HFF-Myc (cell line): ENCODE measurements at regions not wholly inside any gene's neighbourhood (a gene's known extent, or its start where the extent isn't known, plus 50 kb on each side); places are given as distances from the start of the nearest gene placed in this dataset.
A peak's percentile ranks its signal among the peaks of the same experiment; 100 is the strongest.

Source experiments
- DNase-seq: peaks from one replicate; pipeline ENCODE4 v3.0.0-alpha.2; 2011; ENCODE audit warnings: low read depth; ENCODE audit errors: extremely low read depth
- H3K4me3 ChIP-seq: replicated peaks from 2 replicates; pipeline ENCODE4 v1.5.1; 2011; ENCODE audit warnings: low read depth, mild to moderate bottlenecking, control low read depth, low read length
- TF ChIP-seq, protein P1 (sequence below): IDR thresholded peaks from 2 replicates; pipeline ENCODE4 v1.5.1; 2012; ENCODE audit warnings: mild to moderate bottlenecking, low read depth, low read length, control low read depth; ENCODE audit errors: missing control alignments

DNA sequence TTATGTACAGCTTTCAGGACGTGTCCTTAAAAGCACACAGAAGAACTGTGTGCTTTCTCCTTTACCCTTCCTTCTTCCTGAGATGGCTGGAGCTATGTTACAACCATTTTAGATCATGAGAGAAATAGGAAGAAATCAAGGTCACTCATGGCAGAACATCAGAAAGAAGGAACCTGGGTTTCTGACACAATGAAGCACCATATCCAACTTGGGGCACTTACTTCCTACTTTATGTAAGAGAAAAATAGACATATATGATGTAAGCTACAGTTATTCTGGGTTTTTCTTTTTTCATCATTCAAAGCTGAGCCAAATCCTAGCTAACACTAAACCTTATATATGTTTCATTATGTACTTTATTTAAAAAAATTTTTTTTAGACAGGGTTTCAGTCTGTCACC is 79.5 kb downstream of the FAM161A start:
- no peak overlapping the region for H3K4me3 ChIP-seq
- DNase-seq, result no peak
- TF ChIP-seq, protein P1, sequence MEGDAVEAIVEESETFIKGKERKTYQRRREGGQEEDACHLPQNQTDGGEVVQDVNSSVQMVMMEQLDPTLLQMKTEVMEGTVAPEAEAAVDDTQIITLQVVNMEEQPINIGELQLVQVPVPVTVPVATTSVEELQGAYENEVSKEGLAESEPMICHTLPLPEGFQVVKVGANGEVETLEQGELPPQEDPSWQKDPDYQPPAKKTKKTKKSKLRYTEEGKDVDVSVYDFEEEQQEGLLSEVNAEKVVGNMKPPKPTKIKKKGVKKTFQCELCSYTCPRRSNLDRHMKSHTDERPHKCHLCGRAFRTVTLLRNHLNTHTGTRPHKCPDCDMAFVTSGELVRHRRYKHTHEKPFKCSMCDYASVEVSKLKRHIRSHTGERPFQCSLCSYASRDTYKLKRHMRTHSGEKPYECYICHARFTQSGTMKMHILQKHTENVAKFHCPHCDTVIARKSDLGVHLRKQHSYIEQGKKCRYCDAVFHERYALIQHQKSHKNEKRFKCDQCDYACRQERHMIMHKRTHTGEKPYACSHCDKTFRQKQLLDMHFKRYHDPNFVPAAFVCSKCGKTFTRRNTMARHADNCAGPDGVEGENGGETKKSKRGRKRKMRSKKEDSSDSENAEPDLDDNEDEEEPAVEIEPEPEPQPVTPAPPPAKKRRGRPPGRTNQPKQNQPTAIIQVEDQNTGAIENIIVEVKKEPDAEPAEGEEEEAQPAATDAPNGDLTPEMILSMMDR, result no peak

DNA sequence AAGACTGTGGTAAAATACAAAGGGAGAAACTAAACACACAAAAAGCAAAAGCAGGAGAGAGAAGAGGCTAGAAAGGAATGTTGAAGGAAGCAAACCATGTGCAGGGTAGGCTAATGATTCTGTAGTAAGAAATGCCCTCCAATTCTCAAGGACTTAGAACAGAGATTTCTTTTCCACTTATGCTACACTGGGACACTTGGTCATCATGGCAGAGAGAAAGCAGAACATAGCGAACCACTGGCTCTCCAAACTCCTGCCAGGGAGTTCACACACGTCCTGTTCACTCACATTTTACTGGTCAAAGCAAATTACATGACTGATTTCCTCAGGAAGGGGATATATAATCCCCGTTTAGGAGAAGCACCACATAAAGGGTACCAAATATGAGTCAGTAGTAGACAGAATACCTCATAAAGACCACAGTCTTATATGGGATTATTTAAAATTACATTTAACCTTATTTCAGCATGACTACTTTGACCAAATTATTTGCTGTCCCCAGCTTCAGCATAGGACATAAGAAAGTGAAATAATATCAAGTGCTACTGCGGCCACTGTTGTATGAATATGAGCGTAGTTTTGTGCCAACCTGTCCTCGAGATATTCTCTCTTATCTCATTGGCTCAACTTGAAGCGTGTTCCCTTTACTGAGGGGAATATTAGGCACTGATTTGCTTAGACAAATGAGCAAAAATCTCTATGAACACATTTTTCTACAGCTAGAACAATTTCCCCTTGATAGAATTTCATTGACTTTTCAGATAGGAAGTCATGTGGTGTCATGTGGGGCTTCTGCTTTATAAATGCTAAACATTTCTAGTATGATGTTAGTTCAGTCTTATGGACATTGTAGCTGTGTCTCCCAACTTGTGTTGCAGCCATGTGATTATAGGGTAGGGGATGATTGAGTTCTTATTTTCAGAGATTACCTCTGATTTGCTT is 81.7 kb downstream of the FAM161A start:
- DNase-seq, result no peak
- TF ChIP-seq, protein P1, result no peak
- H3K4me3 ChIP-seq, result no peak overlapping the region

DNA sequence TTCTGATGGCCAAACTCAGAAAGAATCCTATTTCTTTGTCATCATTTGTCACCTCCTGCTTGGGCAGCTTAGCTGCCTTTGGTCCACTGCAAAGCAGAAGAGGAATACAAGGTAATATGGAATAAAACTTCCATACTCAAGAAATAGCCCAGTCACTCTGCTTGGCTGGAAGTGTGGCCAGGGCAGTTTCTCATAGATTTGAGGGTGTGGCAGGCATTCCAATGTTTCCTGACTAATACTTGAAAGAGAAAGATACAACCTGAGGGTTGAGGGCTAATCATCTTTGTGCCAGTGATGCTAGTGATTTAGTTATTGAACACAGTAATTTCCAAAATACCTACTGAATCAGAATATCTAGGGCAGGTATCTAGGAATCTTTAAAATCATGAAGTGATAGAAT is 83.1 kb downstream of the FAM161A start:
- no peak overlapping the region for H3K4me3 ChIP-seq
- DNase-seq, result no peak
- TF ChIP-seq, protein P1, result no peak

DNA sequence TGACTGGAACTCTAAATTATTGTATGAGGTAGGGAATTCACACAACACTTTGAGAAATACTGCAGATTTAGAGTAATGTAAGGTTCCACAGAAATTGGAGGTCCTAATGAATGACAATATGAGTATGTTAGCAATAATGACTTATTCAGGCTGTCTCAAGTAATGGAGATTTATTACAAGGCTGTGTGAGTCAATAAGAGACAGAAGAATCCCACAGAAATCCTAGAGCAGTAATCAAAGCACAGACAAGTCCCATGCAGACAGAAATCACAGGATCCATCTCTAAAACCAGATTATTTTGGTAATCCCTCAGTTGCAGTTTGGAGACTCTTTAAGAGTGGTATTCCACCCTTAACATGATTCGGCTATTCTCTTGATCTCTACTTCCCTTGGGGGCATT is 83.6 kb downstream of the FAM161A start:
- TF ChIP-seq, protein P1, result no peak
- DNase-seq, result no peak
- no peak overlapping the region for H3K4me3 ChIP-seq

DNA sequence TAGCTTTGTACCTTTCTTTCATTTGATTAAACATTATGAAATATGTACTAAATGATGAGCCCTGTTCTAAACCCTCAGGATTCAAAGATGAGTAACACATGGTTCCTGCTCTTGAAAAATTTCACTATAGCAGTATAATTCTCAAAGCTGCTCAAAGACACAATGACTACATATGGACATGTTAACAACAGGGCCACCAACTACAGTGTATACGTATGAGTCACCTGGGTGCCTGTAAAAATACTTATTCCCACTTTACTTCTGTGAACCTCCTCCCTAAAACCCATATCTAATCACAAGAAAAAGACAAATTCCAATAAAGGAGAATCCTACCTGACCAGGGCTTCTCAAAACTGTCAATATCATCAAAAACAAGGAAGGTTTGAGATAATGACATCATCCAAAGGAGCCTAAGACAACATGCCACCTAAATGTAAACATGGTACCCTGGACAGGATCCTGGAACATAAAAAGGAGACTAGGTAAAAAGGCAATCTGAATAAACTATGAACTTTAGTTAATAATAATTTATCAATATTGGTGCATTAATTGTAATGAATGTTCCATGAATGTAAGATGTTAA is 84.7 kb downstream of the FAM161A start:
- no peak overlapping the region for H3K4me3 ChIP-seq
- TF ChIP-seq, protein P1, result no peak
- DNase-seq, result no peak

DNA sequence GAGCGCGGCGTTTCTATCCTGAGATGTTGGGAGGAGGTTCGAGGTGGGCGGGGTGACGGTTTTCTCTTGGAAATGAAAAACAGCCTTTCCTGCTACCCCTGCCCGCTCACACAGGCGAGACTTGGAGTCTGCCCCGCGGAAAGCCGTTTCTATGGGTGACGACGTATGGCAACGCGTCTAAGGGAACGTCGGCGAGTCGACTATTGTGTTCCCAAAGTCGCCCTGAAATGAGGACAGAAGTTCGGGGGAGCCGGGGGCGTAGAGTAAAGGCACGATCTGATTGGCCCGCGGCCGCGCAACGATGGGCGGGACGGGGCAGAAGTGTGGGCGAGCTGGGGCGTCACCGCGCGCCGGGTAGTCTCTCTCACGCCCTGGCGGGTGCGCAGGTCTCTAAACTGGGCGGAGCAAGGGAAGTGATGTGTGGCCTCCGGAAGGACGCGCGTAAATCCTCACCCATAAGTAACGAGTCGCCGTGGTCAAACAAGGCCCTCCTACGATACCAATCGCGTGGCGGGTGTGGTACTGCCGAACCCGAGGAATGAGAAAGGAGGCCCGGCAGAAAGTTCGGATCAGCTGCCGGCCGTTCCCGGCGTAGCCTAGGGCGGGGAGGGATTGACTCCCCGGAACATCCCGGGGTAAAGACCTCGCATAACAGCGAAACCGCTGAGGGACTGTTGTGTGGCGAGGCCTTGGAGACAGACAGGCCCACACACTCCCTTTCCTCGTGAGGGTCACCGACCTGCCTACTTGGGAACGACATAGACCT is 89.6 kb downstream of the FAM161A start:
- peak overlapping the region; percentile 83 for H3K4me3 ChIP-seq
- TF ChIP-seq, protein P1, result no peak
- peak; percentile 97 for DNase-seq
